ENCODE measurements at regions not wholly inside any gene's neighbourhood (a gene's known extent, or its start where the extent isn't known, plus 50 kb on each side); places are given as distances from the start of the nearest gene placed in this dataset.
"Not testable (repeated sequence)": the region's sequence is repeated elsewhere in the genome, so short reads cannot be mapped to it uniquely, and the experiment has no call there.

DNA sequence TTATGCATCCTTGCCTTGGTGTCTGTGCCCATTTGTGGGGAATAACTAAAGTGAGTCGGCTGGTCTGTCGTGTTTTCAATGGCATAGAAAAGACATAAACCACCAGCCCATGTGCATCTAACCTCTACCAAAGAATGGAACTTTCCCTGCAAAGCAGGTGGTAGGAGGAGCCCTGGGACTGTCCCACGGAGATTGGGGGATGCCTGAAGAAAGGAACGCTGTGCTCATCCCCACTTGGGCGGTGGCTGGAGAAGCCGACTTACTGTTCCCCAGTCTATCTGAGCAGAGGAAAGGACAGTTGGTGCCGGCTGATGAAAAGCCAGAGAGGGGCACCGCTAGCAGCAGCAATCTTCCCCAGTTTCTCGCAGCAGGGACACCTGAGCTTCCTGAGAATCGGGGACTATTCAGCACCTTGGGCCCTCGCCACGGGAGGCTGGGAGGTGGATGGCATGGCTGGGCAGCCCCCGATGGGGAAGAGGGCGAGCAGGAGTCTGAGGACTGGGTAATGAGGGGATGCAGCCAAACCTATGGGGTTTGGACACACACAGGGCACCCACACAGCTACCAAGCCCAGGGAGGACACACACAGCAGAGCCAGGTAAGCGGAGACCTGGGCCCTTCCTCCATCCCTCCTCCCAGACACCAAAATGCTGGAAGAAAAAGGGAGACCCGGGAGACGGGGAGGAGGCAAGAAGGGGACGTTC, 53.7 kb upstream of the AGAP1 start:
- 75 to 78% methylated on average over 17 to 18 of the region's 18 CpGs for WGBS, 2 donors
- Histone ChIP-seq H3K27me3 (no peaks in the 10 kb centered on the region), H3K9me3 (no peaks in the 10 kb centered on the region), H3K27ac (no peak overlapping the region), H3K36me3 (ENCODE audit: low read depth, missing control alignments) (no peaks in the 10 kb centered on the region), H3K4me1 (no peaks in the 10 kb centered on the region), H3K4me3 (no peak overlapping the region)
- DNase-seq = no peak
- intact Hi-C loops (cut with DNase I; ENCODE audit: low total_unique reads) = no loop called here
- TF ChIP-seq, protein P1, sequence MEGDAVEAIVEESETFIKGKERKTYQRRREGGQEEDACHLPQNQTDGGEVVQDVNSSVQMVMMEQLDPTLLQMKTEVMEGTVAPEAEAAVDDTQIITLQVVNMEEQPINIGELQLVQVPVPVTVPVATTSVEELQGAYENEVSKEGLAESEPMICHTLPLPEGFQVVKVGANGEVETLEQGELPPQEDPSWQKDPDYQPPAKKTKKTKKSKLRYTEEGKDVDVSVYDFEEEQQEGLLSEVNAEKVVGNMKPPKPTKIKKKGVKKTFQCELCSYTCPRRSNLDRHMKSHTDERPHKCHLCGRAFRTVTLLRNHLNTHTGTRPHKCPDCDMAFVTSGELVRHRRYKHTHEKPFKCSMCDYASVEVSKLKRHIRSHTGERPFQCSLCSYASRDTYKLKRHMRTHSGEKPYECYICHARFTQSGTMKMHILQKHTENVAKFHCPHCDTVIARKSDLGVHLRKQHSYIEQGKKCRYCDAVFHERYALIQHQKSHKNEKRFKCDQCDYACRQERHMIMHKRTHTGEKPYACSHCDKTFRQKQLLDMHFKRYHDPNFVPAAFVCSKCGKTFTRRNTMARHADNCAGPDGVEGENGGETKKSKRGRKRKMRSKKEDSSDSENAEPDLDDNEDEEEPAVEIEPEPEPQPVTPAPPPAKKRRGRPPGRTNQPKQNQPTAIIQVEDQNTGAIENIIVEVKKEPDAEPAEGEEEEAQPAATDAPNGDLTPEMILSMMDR (IDR thresholded peaks at IDR 0.05) = no peak
- no peak for TF ChIP-seq POLR2A (IDR thresholded peaks at IDR 0.05)

DNA sequence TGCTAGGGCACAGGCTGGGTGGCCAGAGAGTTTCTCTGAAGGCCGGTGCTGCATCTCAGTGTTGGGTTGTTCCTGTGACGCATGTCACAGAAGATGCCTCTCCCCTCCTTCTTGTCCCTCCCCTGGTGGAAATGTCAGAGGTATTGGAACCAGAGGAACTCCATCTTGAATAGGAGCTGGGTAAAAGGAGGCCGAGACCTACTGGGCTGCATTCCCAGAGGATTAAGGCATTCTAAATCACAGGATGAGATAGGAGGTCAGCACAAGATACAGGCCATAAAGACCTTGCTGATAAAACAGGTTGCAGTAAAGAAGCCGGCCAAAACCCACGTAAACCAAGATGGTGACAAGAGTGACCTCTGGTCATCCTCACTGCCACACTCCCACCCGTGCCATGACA, 50.3 kb upstream of the AGAP1 start:
- H3K9me3 ChIP-seq; H3K27ac ChIP-seq; intact Hi-C loops (cut with DNase I; ENCODE audit: low total_unique reads); H3K27me3 ChIP-seq; H3K36me3 ChIP-seq (ENCODE audit: low read depth, missing control alignments); DNase-seq; H3K4me1 ChIP-seq; H3K4me3 ChIP-seq: not testable (repeated sequence)
- WGBS, 2 donors = 80 to 89% methylated on average over 6 of the region's 6 CpGs

All from testis (tissue), 2 donors.